OCI-LY7 (cell line): ENCODE measurements at regions not wholly inside any gene's neighbourhood (a gene's known extent, or its start where the extent isn't known, plus 50 kb on each side); places are given as distances from the start of the nearest gene placed in this dataset.

Experiments used
- BruUV-seq: library from RNA; stranded (reverse); fragments of 400-500 nt; replicated peaks from 2 replicates; lab custom pipeline; 2021; lab: Mats Ljungman, UMichigan
- CTCF ChIA-PET: fragments of 300-600 bp; sonication (Branson Sonifier 250); formaldehyde crosslinking; loops from one replicate; lab custom pipeline; 2022; ENCODE audit warnings: antibody characterized with exemption; ENCODE audit not compliant: unreplicated experiment; lab: Charles Lee
- POLR2A ChIA-PET: fragments of 300-600 bp; sonication (Branson Sonifier 250); formaldehyde crosslinking; loops from one replicate; lab custom pipeline; 2022; ENCODE audit warnings: antibody characterized with exemption; lab: Charles Lee
- DNase-seq: peaks from one replicate; pipeline ENCODE4 v3.0.0-alpha.2; 2015; ENCODE audit warnings: low spot score
- H2AFZ ChIP-seq: fragments of 200-600 bp; sonication (generic), shearing (Covaris generic); 2 replicates; pipeline ENCODE4 v1.6.1; 2014; ENCODE audit warnings: mild to moderate bottlenecking, antibody characterized with exemption, low read length, moderate library complexity
- H3K27ac ChIP-seq: fragments of 200-600 bp; sonication (generic); 2 replicates; pipeline ENCODE4 v1.5.1; 2014; ENCODE audit warnings: mixed run types, low read depth, mild to moderate bottlenecking, moderate library complexity, low read length, inconsistent platforms; ENCODE audit not compliant: poor library complexity, severe bottlenecking
- H3K36me3 ChIP-seq: fragments of 200-600 bp; sonication (generic); 2 replicates; pipeline ENCODE4 v1.6.1; 2014; ENCODE audit warnings: mild to moderate bottlenecking, antibody characterized with exemption, low read length, moderate library complexity, mixed read lengths; ENCODE audit not compliant: insufficient read depth
- H3K4me1 ChIP-seq: fragments of 200-600 bp; sonication (generic); 2 replicates; pipeline ENCODE4 v1.5.1; 2014; ENCODE audit warnings: mild to moderate bottlenecking, low read length; ENCODE audit not compliant: insufficient read depth, poor library complexity, severe bottlenecking
- H3K4me2 ChIP-seq: fragments of 200-600 bp; sonication (generic); 2 replicates; pipeline ENCODE4 v1.6.1; 2014; ENCODE audit warnings: mild to moderate bottlenecking, low read length
- H3K4me3 ChIP-seq: fragments of 200-600 bp; sonication (generic); 2 replicates; pipeline ENCODE4 v1.5.1; 2014; ENCODE audit warnings: mild to moderate bottlenecking, low read depth, low read length; ENCODE audit not compliant: poor library complexity, severe bottlenecking
- H3K79me2 ChIP-seq: fragments of 200-600 bp; sonication (generic); 2 replicates; pipeline ENCODE4 v1.6.1; 2016; ENCODE audit warnings: low read depth, mild to moderate bottlenecking, low read length, moderate library complexity, mixed read lengths; ENCODE audit not compliant: insufficient read depth
- H3K9me2 ChIP-seq: fragments of 200-600 bp; sonication (generic); 2 replicates; pipeline ENCODE4 v1.6.1; 2016; ENCODE audit warnings: mild to moderate bottlenecking, low read length, mixed read lengths; ENCODE audit not compliant: insufficient read depth
- H3K9me3 ChIP-seq: fragments of 200-600 bp; sonication (generic); 2 replicates; pipeline ENCODE4 v1.6.1; 2014; ENCODE audit warnings: mild to moderate bottlenecking, mixed run types, low read length, mixed read lengths
- H4K20me1 ChIP-seq: fragments of 200-600 bp; sonication (generic); 2 replicates; pipeline ENCODE4 v1.6.1; 2014; ENCODE audit warnings: mild to moderate bottlenecking, antibody characterized with exemption, low read length, moderate library complexity, mixed read lengths; ENCODE audit not compliant: insufficient read depth
- EZH2phosphoT487 ChIP-seq: fragments of 200-600 bp; sonication (generic); IDR thresholded peaks from 2 replicates; pipeline ENCODE4 v1.6.1; 2018; ENCODE audit warnings: low read depth, borderline replicate concordance, mild to moderate bottlenecking, mixed run types, antibody characterized with exemption, low read length, moderate library complexity, mixed read lengths
- intact Hi-C: fragments of 100-400 bp; cut with micrococcal nuclease; formaldehyde crosslinking; loops from one replicate; pipeline ENCODE4 v1.10.0; 2022; ENCODE audit not compliant: unreplicated experiment
- TF ChIP-seq, protein P1 (sequence below): fragments of 200-600 bp; sonication (generic); conservative IDR thresholded peaks from 2 replicates; pipeline ENCODE4 v1.5.1; 2014; ENCODE audit warnings: mild to moderate bottlenecking, antibody characterized with exemption, low read length, moderate library complexity, mixed read lengths

DNA sequence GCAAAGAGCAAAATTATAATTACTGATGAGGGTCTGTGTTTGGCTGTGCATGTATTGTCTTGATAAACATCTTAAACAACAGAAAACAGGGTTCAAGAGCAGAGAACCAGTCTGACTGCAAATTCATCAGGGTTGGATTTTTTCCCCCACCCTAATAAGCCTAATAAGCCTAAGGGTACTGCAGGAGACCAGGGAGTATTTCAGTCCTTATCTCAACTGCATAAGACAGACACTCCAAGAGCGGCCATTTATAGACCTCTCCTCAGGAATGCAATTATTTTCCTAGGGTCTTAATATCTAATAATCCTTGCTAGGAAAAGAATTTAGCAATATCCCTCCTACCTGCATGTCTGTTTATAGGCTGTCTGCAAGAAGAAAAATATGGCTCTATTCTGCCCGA, 2011.5 kb upstream of the PCDH20 start:
- Histone ChIP-seq H3K4me2 (no peak overlapping the region), H3K79me2 (no peaks in the 10 kb centered on the region), H3K9me2 (no peaks in the 10 kb centered on the region), H2AFZ (no peak overlapping the region), H3K36me3 (no peaks in the 10 kb centered on the region), H3K4me1 (no peaks in the 10 kb centered on the region), H3K27ac (no peak overlapping the region), H3K9me3 (no peaks in the 10 kb centered on the region), H4K20me1 (no peaks in the 10 kb centered on the region), H3K4me3 (no peak overlapping the region)
- BruUV-seq: no TSS peak
- POLR2A ChIA-PET: no interaction called here
- CTCF ChIA-PET: no interaction called here
- no peak for DNase-seq
- intact Hi-C loops: no loop called here
- no peak for TF ChIP-seq EZH2phosphoT487
- TF ChIP-seq, protein P1, sequence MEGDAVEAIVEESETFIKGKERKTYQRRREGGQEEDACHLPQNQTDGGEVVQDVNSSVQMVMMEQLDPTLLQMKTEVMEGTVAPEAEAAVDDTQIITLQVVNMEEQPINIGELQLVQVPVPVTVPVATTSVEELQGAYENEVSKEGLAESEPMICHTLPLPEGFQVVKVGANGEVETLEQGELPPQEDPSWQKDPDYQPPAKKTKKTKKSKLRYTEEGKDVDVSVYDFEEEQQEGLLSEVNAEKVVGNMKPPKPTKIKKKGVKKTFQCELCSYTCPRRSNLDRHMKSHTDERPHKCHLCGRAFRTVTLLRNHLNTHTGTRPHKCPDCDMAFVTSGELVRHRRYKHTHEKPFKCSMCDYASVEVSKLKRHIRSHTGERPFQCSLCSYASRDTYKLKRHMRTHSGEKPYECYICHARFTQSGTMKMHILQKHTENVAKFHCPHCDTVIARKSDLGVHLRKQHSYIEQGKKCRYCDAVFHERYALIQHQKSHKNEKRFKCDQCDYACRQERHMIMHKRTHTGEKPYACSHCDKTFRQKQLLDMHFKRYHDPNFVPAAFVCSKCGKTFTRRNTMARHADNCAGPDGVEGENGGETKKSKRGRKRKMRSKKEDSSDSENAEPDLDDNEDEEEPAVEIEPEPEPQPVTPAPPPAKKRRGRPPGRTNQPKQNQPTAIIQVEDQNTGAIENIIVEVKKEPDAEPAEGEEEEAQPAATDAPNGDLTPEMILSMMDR: no peak

DNA sequence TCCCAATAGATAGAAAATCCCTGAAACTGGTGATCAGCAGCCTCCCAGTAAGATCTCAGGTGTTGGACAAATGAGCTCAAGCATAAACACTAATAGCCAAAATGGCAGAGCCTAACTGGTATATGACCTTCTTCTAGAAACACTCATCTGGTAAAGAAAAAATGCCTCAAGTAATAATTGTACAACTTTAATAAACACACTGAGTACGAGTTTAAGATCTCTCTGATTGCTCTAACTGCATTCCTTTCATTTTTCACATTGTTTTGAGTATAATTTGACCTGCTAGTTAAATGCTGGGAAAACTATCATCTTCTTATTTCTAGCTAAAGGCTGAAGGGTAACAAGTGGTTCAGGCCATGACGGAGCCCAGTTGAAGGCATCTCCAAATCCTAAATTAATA, 2009.5 kb upstream of the PCDH20 start:
- Histone ChIP-seq H3K36me3 (no peaks in the 10 kb centered on the region), H3K4me3 (no peak overlapping the region), H3K9me3 (no peaks in the 10 kb centered on the region), H3K79me2 (no peaks in the 10 kb centered on the region), H3K4me2 (no peak overlapping the region), H3K9me2 (no peaks in the 10 kb centered on the region), H3K27ac (no peak overlapping the region), H3K4me1 (no peaks in the 10 kb centered on the region), H4K20me1 (no peaks in the 10 kb centered on the region), H2AFZ (no peak overlapping the region)
- BruUV-seq: no TSS peak
- TF ChIP-seq, protein P1: no peak
- TF ChIP-seq EZH2phosphoT487: no peak
- DNase-seq: no peak
- CTCF ChIA-PET: no interaction called here
- intact Hi-C loops: no loop called here
- POLR2A ChIA-PET: no interaction called here

DNA sequence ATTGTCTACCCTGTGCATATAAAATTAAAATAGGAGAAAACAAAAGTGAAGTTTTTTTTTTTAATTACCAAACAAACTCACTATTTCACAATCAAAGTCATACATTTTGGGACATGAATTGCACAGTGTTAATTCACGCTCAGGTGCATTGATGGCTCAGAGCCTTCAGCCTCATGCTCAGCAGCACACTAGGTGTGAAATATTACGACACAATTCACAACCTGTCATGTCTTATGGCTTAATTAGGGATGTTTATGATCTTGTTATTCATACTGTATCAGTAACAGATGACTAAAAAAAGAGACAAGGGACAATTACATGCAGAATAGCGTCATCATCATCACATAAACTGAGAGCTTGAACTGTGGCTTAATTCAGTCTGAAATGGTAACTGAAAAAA, 2005.5 kb upstream of the PCDH20 start:
- no peaks in the 10 kb centered on the region for H3K9me2 ChIP-seq
- no peaks in the 10 kb centered on the region for H3K79me2 ChIP-seq
- no peak overlapping the region for H3K4me3 ChIP-seq
- no peaks in the 10 kb centered on the region for H3K36me3 ChIP-seq
- H4K20me1 ChIP-seq: no peaks in the 10 kb centered on the region
- H2AFZ ChIP-seq: no peak overlapping the region
- no peak overlapping the region for H3K4me2 ChIP-seq
- no TSS peak for BruUV-seq
- CTCF ChIA-PET: no interaction called here
- POLR2A ChIA-PET: no interaction called here
- no peak overlapping the region for H3K27ac ChIP-seq
- H3K4me1 ChIP-seq: no peaks in the 10 kb centered on the region
- no peak for DNase-seq
- no peak for TF ChIP-seq EZH2phosphoT487
- TF ChIP-seq, protein P1: no peak
- intact Hi-C loops: no loop called here
- H3K9me3 ChIP-seq: no peaks in the 10 kb centered on the region
